Thoracic aorta (tissue), 2 donors: ENCODE measurements at regions not wholly inside any gene's neighbourhood (a gene's known extent, or its start where the extent isn't known, plus 50 kb on each side); places are given as distances from the start of the nearest gene placed in this dataset.

ENCODE experiments used
- ATAC-seq: fragments of 150-250 bp; one replicate; pipeline ENCODE4 v1.8.0; 2017; ENCODE audit warnings: low read depth; ENCODE audit not compliant: insufficient number of reproducible peaks, low FRiP score
- DNase-seq: peaks from one replicate; pipeline ENCODE4 v3.0.0-alpha.2; 2020; ENCODE audit warnings: low spot score
- H3K27ac ChIP-seq, 2 donors: fragments of 200-600 bp; sonication (generic); 1 replicate in 1 of 2; 2 replicates in 1 of 2; pipeline ENCODE4 v1.5.1; 2016; ENCODE audit warnings: mild to moderate bottlenecking in 2 of 2, moderate library complexity in 2 of 2
- H3K27me3 ChIP-seq: fragments of 200-600 bp; sonication (generic); replicated peaks from 2 replicates; pipeline ENCODE4 v1.6.0; 2016; ENCODE audit warnings: mild to moderate bottlenecking; ENCODE audit not compliant: insufficient read depth
- H3K36me3 ChIP-seq: fragments of 200-600 bp; sonication (generic); one replicate; pipeline ENCODE4 v1.5.1; 2016
- H3K4me1 ChIP-seq, 2 donors: fragments of 200-600 bp; sonication (generic); 1 replicate in 1 of 2; 2 replicates in 1 of 2; pipeline versions ENCODE4 v1.5.1 to v1.6.0; 2016; ENCODE audit warnings: low read depth in 2 of 2, mild to moderate bottlenecking in 1 of 2; ENCODE audit not compliant: control insufficient read depth in 1 of 2
- H3K4me3 ChIP-seq: fragments of 200-600 bp; sonication (generic); 2 replicates; pipeline ENCODE4 v1.5.1; 2016; ENCODE audit warnings: mild to moderate bottlenecking
- H3K9me3 ChIP-seq: fragments of 200-600 bp; sonication (generic); 2 replicates; pipeline ENCODE4 v1.5.1; 2016
- TF ChIP-seq, protein P1 (sequence below): fragments of 200-600 bp; sonication (generic); IDR thresholded peaks from one replicate; pipeline ENCODE4 v1.5.1; 2019; ENCODE audit warnings: antibody characterized with exemption

DNA sequence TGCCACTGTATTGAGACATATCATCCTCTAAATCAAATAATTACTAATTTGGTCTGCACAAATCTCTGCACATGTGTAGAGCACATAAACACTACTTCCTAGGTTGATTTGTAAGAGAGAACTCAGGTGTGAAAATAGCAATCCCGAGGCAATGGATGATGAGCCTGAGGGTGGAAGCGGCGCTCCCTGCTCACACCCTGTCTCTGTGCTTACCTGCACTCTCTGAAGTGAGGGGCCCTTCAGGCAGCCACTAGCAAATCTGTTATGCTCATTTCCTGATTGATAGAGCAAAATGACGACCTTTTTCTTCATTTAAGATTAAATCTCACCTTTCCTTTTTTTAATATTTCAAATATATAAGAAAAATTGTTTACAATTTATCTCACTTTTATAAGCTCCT, 1995.7 kb upstream of the AGA start:
- Histone ChIP-seq H3K9me3 (no peaks in the 10 kb centered on the region), H3K36me3 (no peaks in the 10 kb centered on the region), H3K27ac (no peak overlapping the region), H3K4me1 (no peaks in the 10 kb centered on the region), H3K27me3 (no peaks in the 10 kb centered on the region), H3K4me3 (no peak overlapping the region)
- TF ChIP-seq, protein P1, sequence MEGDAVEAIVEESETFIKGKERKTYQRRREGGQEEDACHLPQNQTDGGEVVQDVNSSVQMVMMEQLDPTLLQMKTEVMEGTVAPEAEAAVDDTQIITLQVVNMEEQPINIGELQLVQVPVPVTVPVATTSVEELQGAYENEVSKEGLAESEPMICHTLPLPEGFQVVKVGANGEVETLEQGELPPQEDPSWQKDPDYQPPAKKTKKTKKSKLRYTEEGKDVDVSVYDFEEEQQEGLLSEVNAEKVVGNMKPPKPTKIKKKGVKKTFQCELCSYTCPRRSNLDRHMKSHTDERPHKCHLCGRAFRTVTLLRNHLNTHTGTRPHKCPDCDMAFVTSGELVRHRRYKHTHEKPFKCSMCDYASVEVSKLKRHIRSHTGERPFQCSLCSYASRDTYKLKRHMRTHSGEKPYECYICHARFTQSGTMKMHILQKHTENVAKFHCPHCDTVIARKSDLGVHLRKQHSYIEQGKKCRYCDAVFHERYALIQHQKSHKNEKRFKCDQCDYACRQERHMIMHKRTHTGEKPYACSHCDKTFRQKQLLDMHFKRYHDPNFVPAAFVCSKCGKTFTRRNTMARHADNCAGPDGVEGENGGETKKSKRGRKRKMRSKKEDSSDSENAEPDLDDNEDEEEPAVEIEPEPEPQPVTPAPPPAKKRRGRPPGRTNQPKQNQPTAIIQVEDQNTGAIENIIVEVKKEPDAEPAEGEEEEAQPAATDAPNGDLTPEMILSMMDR: no peak
- ATAC-seq (no peak), DNase-seq (no peak)

DNA sequence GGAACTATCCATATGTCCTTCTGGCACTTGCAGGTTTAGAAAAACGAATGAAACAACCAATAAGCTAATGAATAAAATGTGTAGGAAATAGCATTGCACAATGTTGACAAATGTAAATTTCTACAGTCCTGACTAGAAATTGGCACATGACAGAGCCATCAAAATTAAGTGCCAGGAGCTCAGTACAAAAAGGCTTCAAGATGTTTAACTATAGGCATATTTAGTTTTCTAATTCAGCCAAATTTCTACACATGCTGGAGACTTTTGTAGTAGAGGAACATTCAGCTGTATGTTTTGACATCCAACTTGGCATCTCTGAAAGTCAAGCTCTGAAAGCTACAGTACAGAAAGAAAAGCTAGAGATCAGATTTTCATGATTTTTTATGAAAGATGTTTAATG, 1999.4 kb upstream of the AGA start:
- TF ChIP-seq, protein P1: no peak
- ATAC-seq: no peak
- H3K4me1 ChIP-seq: no peaks in the 10 kb centered on the region
- H3K4me3 ChIP-seq: no peak overlapping the region
- H3K27ac ChIP-seq: no peak overlapping the region
- no peak for DNase-seq
- no peaks in the 10 kb centered on the region for H3K36me3 ChIP-seq
- no peaks in the 10 kb centered on the region for H3K9me3 ChIP-seq
- no peaks in the 10 kb centered on the region for H3K27me3 ChIP-seq

- H3K9me3 ChIP-seq: no peaks in the 10 kb centered on the region
- no peak overlapping the region for H3K4me3 ChIP-seq
- TF ChIP-seq, protein P1: no peak
- no peak for DNase-seq
- H3K27ac ChIP-seq: no peak overlapping the region
- no peak for ATAC-seq
- H3K27me3 ChIP-seq: no peaks in the 10 kb centered on the region
- H3K4me1 ChIP-seq: no peaks in the 10 kb centered on the region
- H3K36me3 ChIP-seq: no peaks in the 10 kb centered on the region
Observed at GRCh38 chr4:179447308-179447707, 2005.1 kb upstream of the AGA start.

- Histone ChIP-seq H3K27me3 (no peaks in the 10 kb centered on the region), H3K36me3 (no peaks in the 10 kb centered on the region), H3K27ac (no peak overlapping the region), H3K4me3 (no peak overlapping the region), H3K9me3 (no peaks in the 10 kb centered on the region), H3K4me1 (no peaks in the 10 kb centered on the region)
- ATAC-seq (no peak), DNase-seq (no peak)
- TF ChIP-seq, protein P1: no peak
Observed at GRCh38 chr4:179465131-179465797, 2023.0 kb upstream of the AGA start.

DNA sequence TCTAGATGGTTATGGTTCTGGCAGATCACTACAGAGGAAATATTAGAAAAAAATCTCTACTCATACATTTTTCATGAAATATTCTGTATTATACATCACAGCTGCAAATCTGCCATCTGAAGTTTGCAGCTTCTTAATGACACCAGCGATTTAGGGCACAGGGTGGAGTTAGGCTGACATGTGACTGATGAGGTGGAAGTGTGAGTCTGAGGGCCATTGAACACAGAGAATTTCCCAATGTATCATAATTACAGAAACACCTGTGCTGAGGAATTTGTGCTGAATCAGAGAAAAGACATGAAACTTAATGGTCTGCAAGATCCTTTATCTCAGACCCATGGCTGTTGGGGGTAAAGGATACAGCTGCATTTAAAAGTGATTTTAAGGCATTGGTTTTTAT, 2025.6 kb upstream of the AGA start:
- Histone ChIP-seq H3K27ac (no peak overlapping the region), H3K36me3 (no peaks in the 10 kb centered on the region), H3K4me3 (no peak overlapping the region), H3K9me3 (no peaks in the 10 kb centered on the region), H3K4me1 (no peaks in the 10 kb centered on the region), H3K27me3 (no peaks in the 10 kb centered on the region)
- DNase-seq (no peak), ATAC-seq (no peak)
- TF ChIP-seq, protein P1: no peak
